B cell (primary cell): ENCODE measurements at regions not wholly inside any gene's neighbourhood (a gene's known extent, or its start where the extent isn't known, plus 50 kb on each side); places are given as distances from the start of the nearest gene placed in this dataset.
A peak's percentile ranks its signal among the peaks of the same experiment; 100 is the strongest.

Source experiments
- ATAC-seq: fragments of 200-7000 bp; cut with Tn5 transposase; one replicate; pipeline ENCODE4 v1.10.0; 2021; ENCODE audit warnings: low read depth, mild to moderate bottlenecking, moderate number of reproducible peaks, moderate library complexity
- CTCF ChIA-PET: fragments of 350-600 bp; sonication (Branson Sonifier 250); formaldehyde crosslinking; loops from one replicate; lab custom pipeline; 2021; ENCODE audit warnings: antibody characterized with exemption, inconsistent platforms; lab: Charles Lee
- POLR2A ChIA-PET: fragments of 350-600 bp; sonication (Branson Sonifier 250); formaldehyde crosslinking; loops from one replicate; lab custom pipeline; 2021; ENCODE audit warnings: antibody characterized with exemption; lab: Charles Lee
- DNase-seq: peaks from one replicate; pipeline ENCODE4 v3.0.0; 2013
- H2AFZ ChIP-seq: 2 replicates; pipeline ENCODE4 v1.6.1; 2012; ENCODE audit warnings: mild to moderate bottlenecking, low read depth, low read length; ENCODE audit not compliant: insufficient read depth, poor library complexity, severe bottlenecking
- H3K27ac ChIP-seq, 2 donors: 1 replicate in 1 of 2; 2 replicates in 1 of 2; pipeline ENCODE4 v1.5.1; 2012 to 2013; ENCODE audit warnings: low read length in 2 of 2, mild to moderate bottlenecking in 2 of 2, moderate library complexity in 1 of 2
- H3K27me3 ChIP-seq, 4 experiments: fragments of 200-600 bp in 1 of 4; sonication (generic) in 1 of 4; replicated peaks in 1 of 4; 1 replicate in 2 of 4; 2 replicates in 2 of 4; pipeline versions ENCODE4 v1.6.1 to v1.7.0; 2013 to 2016; ENCODE audit warnings: low read length in 3 of 4, mild to moderate bottlenecking in 2 of 4, mixed read lengths in 1 of 4, moderate library complexity in 1 of 4; ENCODE audit not compliant: insufficient read depth in 4 of 4, control insufficient read depth in 3 of 4; ENCODE audit errors: control extremely low read depth in 1 of 4
- H3K36me3 ChIP-seq, 2 experiments: replicated peaks in 1 of 2; 1 replicate in 1 of 2; 2 replicates in 1 of 2; pipeline versions ENCODE4 v1.6.1 to v1.7.1; 2013; ENCODE audit warnings: low read length in 1 of 2; ENCODE audit not compliant: insufficient read depth in 2 of 2, control insufficient read depth in 1 of 2; ENCODE audit errors: control extremely low read depth in 1 of 2, extremely low read depth in 1 of 2
- H3K4me1 ChIP-seq, 2 donors: fragments of 200-600 bp in 1 of 2; sonication (generic) in 1 of 2; 1 replicate in 1 of 2; 2 replicates in 1 of 2; pipeline versions ENCODE4 v1.5.1 to v1.6.1; 2013 to 2017; ENCODE audit warnings: low read length in 2 of 2; ENCODE audit not compliant: control insufficient read depth in 2 of 2, insufficient read depth in 2 of 2
- H3K4me2 ChIP-seq: replicated peaks from 2 replicates; pipeline ENCODE3; 2012; ENCODE audit warnings: mild to moderate bottlenecking, low read depth, low read length; ENCODE audit not compliant: poor library complexity, severe bottlenecking
- H3K4me3 ChIP-seq, 5 experiments: fragments of 200-600 bp in 1 of 5; sonication (generic) in 1 of 5; 1 replicate in 3 of 5; 2 replicates in 2 of 5; pipeline versions ENCODE4 v1.5.1 to v1.7.0; 2011 to 2016; ENCODE audit warnings: low read length in 4 of 5, mild to moderate bottlenecking in 4 of 5, low read depth in 2 of 5, control low read depth in 1 of 5, moderate library complexity in 1 of 5; ENCODE audit not compliant: insufficient read depth in 1 of 5; ENCODE audit errors: control extremely low read depth in 1 of 5, extremely low read depth in 1 of 5
- H3K79me2 ChIP-seq: fragments of 200-600 bp; sonication (generic); one replicate; pipeline ENCODE4 v1.6.0; 2016; ENCODE audit warnings: low read length; ENCODE audit not compliant: control insufficient read depth, insufficient read depth
- H3K9ac ChIP-seq: fragments of 200-600 bp; sonication (generic); 2 replicates; pipeline ENCODE4 v1.6.1; 2017; ENCODE audit warnings: mild to moderate bottlenecking, low read length, moderate library complexity
- H3K9me3 ChIP-seq, 3 donors: one replicate each; pipeline versions ENCODE4 v1.6.1 to v1.7.1; 2013; ENCODE audit warnings: low read length in 2 of 3; ENCODE audit not compliant: control insufficient read depth in 2 of 3, insufficient read depth in 1 of 3; ENCODE audit errors: control extremely low read depth in 1 of 3
- H4K20me1 ChIP-seq: 2 replicates; pipeline ENCODE4 v1.6.0; 2012; ENCODE audit warnings: mild to moderate bottlenecking, low read length; ENCODE audit not compliant: insufficient read depth, control insufficient read depth, poor library complexity, severe bottlenecking
- H3K27ac Mint-ChIP-seq: one replicate; pipeline ENCODE4 v1.8.0; 2021; ENCODE audit warnings: mixed read lengths
- H3K27me3 Mint-ChIP-seq: one replicate; pipeline ENCODE4 v1.8.0; 2021; ENCODE audit warnings: mixed read lengths
- H3K4me1 Mint-ChIP-seq: one replicate; pipeline ENCODE4 v1.8.0; 2021; ENCODE audit warnings: mixed read lengths
- H3K4me3 Mint-ChIP-seq: one replicate; pipeline ENCODE4 v1.8.0; 2021; ENCODE audit warnings: mixed read lengths
- H3K9me3 Mint-ChIP-seq: one replicate; pipeline ENCODE4 v1.8.0; 2022; ENCODE audit warnings: mixed read lengths; ENCODE audit not compliant: insufficient read depth
- EZH2 ChIP-seq: IDR thresholded peaks from 2 replicates; pipeline ENCODE4 v1.6.1; 2012; ENCODE audit warnings: borderline replicate concordance, low read depth, mild to moderate bottlenecking, moderate library complexity, low read length; ENCODE audit not compliant: insufficient read depth, poor library complexity, severe bottlenecking
- WGBS: methylation state at CpG from one replicate; pipeline ENCODE4 v1.1.5; 2013; ENCODE audit warnings: missing lambda C conversion rate; ENCODE audit not compliant: insufficient coverage; 5-methylcytosine and 5-hydroxymethylcytosine counted together
- intact Hi-C: fragments of 100-400 bp; cut with micrococcal nuclease; formaldehyde crosslinking; loops from one replicate; pipeline ENCODE4 v1.10.0; 2022
- TF ChIP-seq, protein P1 (sequence below): fragments of 200-600 bp; IDR thresholded peaks from one replicate; pipeline ENCODE4 v1.8.0; 2022; ENCODE audit warnings: antibody characterized with exemption, mild to moderate bottlenecking

DNA sequence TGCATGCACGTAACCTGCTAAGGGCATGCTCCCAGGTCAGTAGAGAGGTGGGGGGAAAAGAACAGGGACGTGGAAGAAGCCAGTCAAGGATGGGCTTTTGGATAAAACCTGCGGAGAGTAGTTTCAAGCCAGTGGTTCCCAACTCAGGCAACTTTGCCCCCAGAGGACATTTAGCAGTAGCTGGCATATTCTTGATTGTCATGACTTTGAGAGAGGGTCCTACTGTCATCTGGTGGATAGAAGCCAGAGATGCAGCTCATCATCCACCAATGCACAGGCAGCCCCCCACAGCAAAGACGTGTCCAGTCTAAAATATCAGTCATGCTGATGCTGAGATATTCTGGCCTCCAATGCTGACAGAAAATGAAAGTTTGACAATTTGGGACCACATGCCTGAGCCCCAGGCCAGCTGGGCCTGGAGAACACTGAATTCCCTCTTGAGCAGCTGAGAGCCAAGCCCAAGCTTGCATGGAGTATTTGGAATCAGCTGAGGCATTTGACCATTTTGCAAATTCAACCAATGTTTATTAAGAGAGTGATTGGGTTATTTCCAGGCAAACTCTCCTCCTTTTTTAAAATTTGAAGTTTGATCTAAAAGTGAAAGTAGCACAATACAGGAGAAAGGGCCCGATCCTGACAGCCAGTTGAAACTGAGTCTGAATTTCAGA lies 110.0 kb upstream of the C7orf33 start:
- Histone ChIP-seq H2AFZ (no peak overlapping the region), H3K9ac (no peak overlapping the region), H3K4me3 (no peak overlapping the region), H3K4me2 (no peak overlapping the region), H3K27ac (no peak overlapping the region), H3K4me1 (peaks cover 0 to 11% of the 10 kb centered on the region in 2 donors), H3K27me3 (no peaks in the 10 kb centered on the region), H4K20me1 (no peaks in the 10 kb centered on the region), H3K9me3 (no peaks in the 10 kb centered on the region), H3K79me2 (no peaks in the 10 kb centered on the region), H3K36me3 (no peaks in the 10 kb centered on the region)
- Mint-ChIP-seq H3K4me3 (no peak overlapping the region), H3K27me3 (no peaks in the 10 kb centered on the region), H3K9me3 (no peaks in the 10 kb centered on the region), H3K27ac (no peak overlapping the region), H3K4me1 (peaks cover 21% of the 10 kb centered on the region)
- ATAC-seq (no peak), DNase-seq (peak; percentile 52)
- POLR2A ChIA-PET = no interaction called here
- WGBS = 91% methylated on average over 3 of the region's 5 CpGs
- no peak for TF ChIP-seq EZH2
- TF ChIP-seq, protein P1, sequence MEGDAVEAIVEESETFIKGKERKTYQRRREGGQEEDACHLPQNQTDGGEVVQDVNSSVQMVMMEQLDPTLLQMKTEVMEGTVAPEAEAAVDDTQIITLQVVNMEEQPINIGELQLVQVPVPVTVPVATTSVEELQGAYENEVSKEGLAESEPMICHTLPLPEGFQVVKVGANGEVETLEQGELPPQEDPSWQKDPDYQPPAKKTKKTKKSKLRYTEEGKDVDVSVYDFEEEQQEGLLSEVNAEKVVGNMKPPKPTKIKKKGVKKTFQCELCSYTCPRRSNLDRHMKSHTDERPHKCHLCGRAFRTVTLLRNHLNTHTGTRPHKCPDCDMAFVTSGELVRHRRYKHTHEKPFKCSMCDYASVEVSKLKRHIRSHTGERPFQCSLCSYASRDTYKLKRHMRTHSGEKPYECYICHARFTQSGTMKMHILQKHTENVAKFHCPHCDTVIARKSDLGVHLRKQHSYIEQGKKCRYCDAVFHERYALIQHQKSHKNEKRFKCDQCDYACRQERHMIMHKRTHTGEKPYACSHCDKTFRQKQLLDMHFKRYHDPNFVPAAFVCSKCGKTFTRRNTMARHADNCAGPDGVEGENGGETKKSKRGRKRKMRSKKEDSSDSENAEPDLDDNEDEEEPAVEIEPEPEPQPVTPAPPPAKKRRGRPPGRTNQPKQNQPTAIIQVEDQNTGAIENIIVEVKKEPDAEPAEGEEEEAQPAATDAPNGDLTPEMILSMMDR = no peak
- intact Hi-C loops = loop anchor here (1.0 kb wide), 1 partner anchor 215 kb away; no protein-coding TSS in a partner anchor
- CTCF ChIA-PET = interaction anchor here (0.7 to 6.4 kb wide), 15 partner anchors 13 to 713 kb away, joined by 3 to 105 read pairs (median 4); no protein-coding TSS in a partner anchor

DNA sequence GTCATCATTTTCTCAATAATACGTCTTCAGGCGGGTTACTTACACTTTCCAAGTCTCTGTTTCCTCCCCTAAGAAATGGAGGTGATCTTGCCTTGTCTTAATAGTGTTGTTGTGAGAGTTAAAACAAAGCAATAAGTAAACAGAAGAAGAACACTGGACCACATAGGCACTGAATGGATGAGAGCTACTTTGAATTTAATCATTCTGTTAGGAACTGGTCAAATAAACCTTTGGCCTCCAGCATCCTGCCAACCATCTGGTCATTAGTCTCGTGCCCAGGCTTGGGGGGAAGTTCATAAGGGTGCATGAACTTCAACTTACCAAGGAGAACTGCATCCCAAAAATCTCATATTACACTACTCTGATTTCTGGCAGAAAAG lies 109.4 kb upstream of the C7orf33 start:
- ATAC-seq (no peak), DNase-seq (no peak)
- Histone ChIP-seq H3K9ac (no peak overlapping the region), H2AFZ (no peak overlapping the region), H3K4me2 (no peak overlapping the region), H3K4me3 (no peak overlapping the region), H3K27ac (no peak overlapping the region), H4K20me1 (no peaks in the 10 kb centered on the region), H3K36me3 (no peaks in the 10 kb centered on the region), H3K27me3 (no peaks in the 10 kb centered on the region), H3K9me3 (no peaks in the 10 kb centered on the region), H3K4me1 (peaks cover 0 to 11% of the 10 kb centered on the region in 2 donors), H3K79me2 (no peaks in the 10 kb centered on the region)
- no peak for TF ChIP-seq EZH2
- TF ChIP-seq, protein P1 = no peak
- CTCF ChIA-PET = interaction anchor here (1.0 to 6.4 kb wide), 9 partner anchors 14 to 222 kb away, joined by 3 to 105 read pairs (median 4); no protein-coding TSS in a partner anchor
- no CpG with 5 or more reads among the region's 3 CpGs for WGBS
- peaks cover 22% of the 10 kb centered on the region for H3K4me1 Mint-ChIP-seq
- no peak overlapping the region for H3K4me3 Mint-ChIP-seq
- POLR2A ChIA-PET = no interaction called here
- H3K27ac Mint-ChIP-seq = no peak overlapping the region
- no peaks in the 10 kb centered on the region for H3K9me3 Mint-ChIP-seq
- intact Hi-C loops = no loop called here
- H3K27me3 Mint-ChIP-seq = no peaks in the 10 kb centered on the region
